HG02642 (cell line): ENCODE measurements at regions not wholly inside any gene's neighbourhood (a gene's known extent, or its start where the extent isn't known, plus 50 kb on each side); places are given as distances from the start of the nearest gene placed in this dataset.

Experiments used
- ATAC-seq: cut with Tn5 transposase; IDR thresholded peaks from one replicate; pipeline ENCODE4 v1.9.1; 2021; ENCODE audit warnings: mild to moderate bottlenecking; ENCODE audit not compliant: unreplicated experiment, poor library complexity

DNA sequence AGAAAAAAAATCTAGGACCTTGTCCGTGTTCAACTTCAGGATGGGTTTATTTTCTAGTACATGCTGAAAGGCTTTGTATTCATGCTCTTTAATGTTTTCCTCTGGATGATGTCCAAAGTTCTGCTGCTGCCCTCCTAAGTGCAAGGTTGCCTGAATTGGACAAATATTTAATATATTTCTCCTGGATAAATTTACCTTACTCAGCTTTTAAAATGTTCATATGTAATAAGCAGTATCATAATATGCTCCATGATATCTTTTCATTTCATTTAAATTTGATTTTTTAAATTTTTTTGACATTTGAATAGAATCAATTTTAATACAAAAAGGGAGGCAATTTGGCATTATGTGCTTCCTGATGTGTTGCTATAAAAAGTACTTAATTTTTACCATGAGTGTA, 95.9 kb upstream of the SLC25A13 start:
- no peak for ATAC-seq

DNA sequence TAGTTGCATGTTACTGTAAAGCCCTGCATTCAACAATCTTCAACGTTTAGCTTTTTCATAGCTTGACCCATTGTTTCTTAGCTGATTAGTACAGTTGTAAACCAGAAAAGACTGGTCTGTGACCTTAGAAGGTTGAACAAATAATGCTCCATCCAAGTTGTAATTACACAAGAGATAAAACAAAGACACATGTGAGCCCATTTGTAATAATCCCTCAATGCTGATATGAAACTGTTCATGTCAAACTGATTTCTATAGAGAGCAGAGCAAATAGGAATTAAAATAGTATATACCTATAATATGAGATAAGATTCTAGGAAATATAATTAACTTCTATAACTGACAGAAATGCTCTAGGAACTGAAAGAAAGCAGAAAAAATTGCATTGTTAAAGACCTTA, 94.7 kb upstream of the SLC25A13 start:
- ATAC-seq, result no peak

DNA sequence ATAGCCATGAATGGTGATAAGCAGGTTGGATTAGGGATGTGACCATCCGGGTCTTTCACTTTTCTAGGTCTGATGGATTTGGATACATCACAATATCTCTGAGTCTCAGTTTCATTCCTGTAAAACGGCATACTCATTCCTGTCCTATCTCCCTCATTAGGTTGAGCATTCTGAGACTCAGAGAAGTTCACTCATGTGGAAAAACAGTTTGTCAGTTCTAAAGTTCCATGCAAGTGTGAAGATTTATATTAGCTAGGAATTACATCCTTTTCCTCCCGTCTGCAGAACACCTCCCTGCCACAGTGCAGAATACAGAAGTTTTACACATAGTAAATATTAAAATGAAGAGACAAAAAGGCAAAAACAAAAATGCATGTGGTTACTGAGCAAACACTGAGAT, 94.2 kb upstream of the SLC25A13 start:
- no peak for ATAC-seq

DNA sequence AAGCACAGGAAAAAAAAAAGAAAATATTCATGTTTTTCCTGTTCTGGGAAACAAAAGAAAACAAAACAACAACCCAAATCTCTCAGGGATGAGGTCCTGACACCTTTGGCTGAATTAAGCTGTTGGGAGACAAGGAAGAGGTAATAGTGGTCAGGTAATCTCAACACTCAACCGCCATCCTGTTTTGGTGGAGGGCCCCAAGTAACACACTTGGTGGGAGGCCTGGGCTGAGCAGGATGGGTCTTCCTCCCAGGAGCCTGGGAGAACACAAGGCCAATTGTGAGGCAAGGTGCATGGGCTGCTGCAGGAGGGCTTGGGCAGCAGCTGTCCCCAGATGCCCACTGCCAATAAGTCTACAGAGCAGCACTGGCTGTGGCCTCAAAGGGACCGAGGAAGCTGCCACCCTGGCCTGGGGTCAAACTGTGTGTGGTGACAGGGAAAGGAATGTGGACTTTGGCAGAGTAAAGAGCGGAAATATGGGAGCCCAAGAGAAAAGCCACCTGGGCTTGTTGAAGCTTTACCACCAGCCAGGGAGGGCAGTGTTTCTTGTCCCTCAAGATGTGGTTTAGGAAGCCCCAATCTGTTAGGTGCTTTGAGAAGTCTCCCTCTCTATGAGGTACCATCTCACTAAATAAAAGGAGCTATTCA, 93.5 kb upstream of the SLC25A13 start:
- ATAC-seq, result no peak

DNA sequence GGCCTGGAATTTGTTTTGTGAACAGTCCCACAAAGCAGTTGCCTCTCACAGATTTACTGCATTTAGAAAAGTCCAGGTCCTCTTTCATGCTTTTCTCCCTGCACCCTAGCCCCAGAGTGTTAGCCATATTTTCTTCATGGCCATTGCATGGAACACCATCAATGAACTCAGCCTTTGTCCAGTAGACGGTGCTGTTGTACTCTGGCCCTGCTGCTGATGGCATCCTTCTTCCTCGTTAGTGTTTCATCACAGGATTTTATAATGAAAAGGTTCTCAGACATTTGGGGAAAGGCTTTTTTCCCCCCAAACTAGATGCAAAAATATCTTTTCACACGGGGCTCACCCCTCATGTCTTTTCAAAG, 93.0 kb upstream of the SLC25A13 start:
- no peak for ATAC-seq

- no peak for ATAC-seq
Measured at GRCh38 chr7:96410126-96410839, 88.4 kb upstream of the SLC25A13 start.

DNA sequence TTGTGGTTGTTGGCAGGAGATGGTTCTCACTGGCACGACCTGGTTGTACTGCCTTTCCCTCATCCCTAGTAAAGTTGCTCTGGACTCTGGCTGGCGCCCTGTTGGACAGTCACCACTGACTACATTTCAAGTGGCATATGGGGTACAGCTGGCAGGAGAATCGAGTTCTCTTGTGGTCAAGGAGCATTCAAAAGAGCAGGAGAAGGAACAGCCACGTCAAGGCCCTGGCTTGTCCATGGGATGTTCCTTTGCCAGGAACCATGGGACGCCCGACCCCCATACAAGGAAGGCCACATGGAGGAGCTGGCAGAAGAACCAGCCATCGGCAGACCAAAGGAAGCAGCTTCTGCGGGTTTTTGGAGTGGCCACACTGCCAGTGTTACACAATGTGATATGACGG, 87.0 kb upstream of the SLC25A13 start:
- no peak for ATAC-seq

- no peak for ATAC-seq
Measured at GRCh38 chr7:96407427-96407826, 85.5 kb upstream of the SLC25A13 start.

DNA sequence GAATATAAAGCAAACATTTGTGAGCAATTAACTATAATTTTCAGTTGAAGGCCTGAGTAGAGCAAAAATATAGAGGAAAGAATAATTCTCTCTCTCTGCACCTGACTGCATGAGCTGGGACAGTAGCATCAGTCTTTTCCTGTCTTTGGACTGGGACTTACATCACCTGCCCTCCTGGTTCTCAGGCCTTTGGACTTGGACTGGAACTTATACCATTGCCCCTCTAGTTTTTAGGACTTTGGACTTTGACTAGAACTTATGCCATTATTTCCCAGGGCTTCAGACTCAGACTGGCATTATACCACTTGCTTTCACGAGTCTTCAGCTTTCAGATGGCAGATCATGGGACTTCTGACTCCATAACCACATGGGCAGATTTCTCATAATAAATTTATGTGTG, 81.0 kb upstream of the SLC25A13 start:
- no peak for ATAC-seq

DNA sequence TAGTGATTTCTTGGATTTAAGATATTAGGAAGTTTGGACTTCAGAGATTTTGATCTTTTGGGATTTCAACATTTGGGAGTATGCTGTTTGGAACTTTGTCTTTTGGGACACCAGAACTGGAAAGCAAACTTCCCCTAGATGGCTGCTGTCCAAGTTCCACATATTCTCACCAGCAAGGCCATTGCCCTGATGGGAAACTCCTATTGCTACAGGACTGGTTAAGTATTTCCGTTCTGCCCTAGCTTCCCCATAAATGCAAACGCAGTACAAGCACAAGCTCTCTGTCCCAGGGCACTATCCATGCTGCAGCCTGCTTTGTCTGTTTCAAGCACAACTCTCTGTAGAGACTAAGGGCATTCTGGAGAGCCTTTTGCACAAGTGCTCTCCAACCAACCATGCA, 79.3 kb upstream of the SLC25A13 start:
- ATAC-seq, result no peak

- ATAC-seq, result no peak
Measured at GRCh38 chr7:96400518-96400917, 78.6 kb upstream of the SLC25A13 start.

- ATAC-seq, result no peak
Measured at GRCh38 chr7:96400001-96400400, 78.1 kb upstream of the SLC25A13 start.

GRCh38 chr7:96397936-96398598, 76.2 kb upstream of the SLC25A13 start:
- no peak for ATAC-seq

- no peak for ATAC-seq
Measured at GRCh38 chr7:96388620-96389383, 66.9 kb upstream of the SLC25A13 start.

- ATAC-seq, result no peak
Measured at GRCh38 chr7:96388166-96388565, 66.3 kb upstream of the SLC25A13 start.

DNA sequence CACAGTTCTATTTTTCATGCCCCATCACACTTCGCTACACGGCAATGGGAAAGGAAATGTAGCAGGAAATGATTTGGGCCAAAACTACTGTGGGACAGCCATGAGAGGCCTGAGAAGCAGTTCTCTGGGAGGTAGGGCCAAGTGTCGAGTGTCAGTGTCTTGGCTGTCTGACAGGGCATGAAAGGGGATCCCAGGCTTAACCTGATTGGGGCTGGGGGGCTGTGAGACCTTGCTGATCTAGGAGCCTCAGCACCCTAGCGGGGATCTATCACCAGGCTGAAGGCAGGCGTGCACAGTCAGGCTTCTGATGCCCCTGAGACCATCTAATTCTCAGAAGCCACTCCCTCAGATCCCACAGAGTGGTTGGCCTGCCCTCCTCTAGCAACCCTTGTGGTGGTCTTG, 58.2 kb upstream of the SLC25A13 start:
- no peak for ATAC-seq

DNA sequence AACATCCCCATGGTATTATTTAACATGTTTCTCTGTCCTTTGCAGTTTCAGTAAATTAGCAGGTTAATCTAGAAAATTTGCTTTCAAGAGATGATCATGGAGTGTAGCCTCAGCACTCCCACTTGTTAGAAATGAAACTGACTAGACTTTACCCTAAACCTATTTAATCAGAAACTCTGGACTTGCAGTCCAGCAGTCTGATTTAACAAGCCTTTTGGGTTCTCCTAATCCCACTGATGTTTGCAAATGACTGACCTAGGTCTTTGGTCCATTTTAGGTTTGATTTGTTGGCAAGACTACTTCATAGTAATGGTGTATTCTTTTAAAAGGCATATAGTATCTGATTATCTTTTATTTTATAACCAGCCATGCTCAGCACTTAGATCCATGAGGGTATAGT, 55.5 kb upstream of the SLC25A13 start:
- no peak for ATAC-seq
